ENCODE measurements at regions not wholly inside any gene's neighbourhood (a gene's known extent, or its start where the extent isn't known, plus 50 kb on each side); places are given as distances from the start of the nearest gene placed in this dataset.

DNA sequence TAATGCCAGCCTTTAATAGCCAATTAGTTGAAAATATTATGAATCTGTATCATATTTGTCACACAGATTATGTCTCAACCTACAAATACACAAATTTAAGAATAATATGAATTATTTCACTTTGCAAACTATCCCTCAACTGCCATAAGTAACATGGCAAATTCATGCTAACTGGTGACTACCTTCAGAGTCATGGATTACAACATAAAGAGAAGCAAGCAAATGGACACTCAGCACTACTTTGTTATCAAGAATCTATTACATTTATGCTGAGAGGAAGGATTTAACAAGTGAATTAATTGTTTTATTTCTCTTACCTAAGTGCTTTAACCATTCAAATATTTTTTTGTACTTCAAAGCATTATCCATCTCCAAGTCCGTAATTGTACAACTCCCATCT lies 103.1 kb upstream of the BCL6 start:
- ATAC-seq = no peak
- Histone ChIP-seq H3K36me3 (ENCODE audit: control insufficient read depth in 1 of 2, insufficient read depth in 2 of 2, low read length in 2 of 2) (no peaks in the 10 kb centered on the region), H3K9me2 (ENCODE audit: insufficient read depth) (no peaks in the 10 kb centered on the region), H3K4me3 (replicated peaks in 1 of 2; ENCODE audit: low read depth in 1 of 2, low read length in 2 of 2) (no peak overlapping the region), H2AFZ (ENCODE audit: low read depth, low read length, poor library complexity, severe bottlenecking) (no peak overlapping the region), H3K9me3 (ENCODE audit: control insufficient read depth in 1 of 2, insufficient read depth in 1 of 2, low read depth in 1 of 2, low read length in 2 of 2) (no peaks in the 10 kb centered on the region), H4K20me1 (ENCODE audit: insufficient read depth) (no peaks in the 10 kb centered on the region), H3K27ac (ENCODE audit: low read depth, low read length) (no peak overlapping the region), H3K79me2 (ENCODE audit: insufficient read depth, low read length) (no peaks in the 10 kb centered on the region), H3K4me1 (ENCODE audit: control insufficient read depth in 1 of 2, insufficient read depth in 2 of 2, low read length in 2 of 2) (no peaks in the 10 kb centered on the region), H3K4me2 (ENCODE audit: low read length) (no peak overlapping the region), H3K27me3 (ENCODE audit: insufficient read depth, low read length) (no peaks in the 10 kb centered on the region), H3K9ac (ENCODE audit: low read length) (no peak overlapping the region)
- BruUV-seq (replicated peaks) = no TSS peak
- RAD21 ChIA-PET (ENCODE audit: low non-redundant PET in 1 of 2, low total read pairs in 2 of 2, uncharacterized antibody in 2 of 2, unreplicated experiment in 2 of 2) = no interaction called here
- CTCF ChIA-PET = no interaction called here
- TF ChIP-seq ZFX (IDR thresholded peaks at IDR 0.05) (no peak), CBX3 (IDR thresholded peaks at IDR 0.05; ENCODE audit: low read depth) (no peak), EZH2 (IDR thresholded peaks at IDR 0.05) (no peak), YY1 (IDR thresholded peaks at IDR 0.05; ENCODE audit: extremely low read depth, insufficient replicate concordance, low read depth, low read length) (no peak), POLR2A (IDR thresholded peaks at IDR 0.05; ENCODE audit: borderline replicate concordance, extremely low read depth, insufficient read depth, insufficient read length) (no peak)
- TF ChIP-seq, protein P1, sequence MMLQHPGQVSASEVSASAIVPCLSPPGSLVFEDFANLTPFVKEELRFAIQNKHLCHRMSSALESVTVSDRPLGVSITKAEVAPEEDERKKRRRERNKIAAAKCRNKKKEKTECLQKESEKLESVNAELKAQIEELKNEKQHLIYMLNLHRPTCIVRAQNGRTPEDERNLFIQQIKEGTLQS (IDR thresholded peaks at IDR 0.05) = no peak
- TF ChIP-seq, protein P2, sequence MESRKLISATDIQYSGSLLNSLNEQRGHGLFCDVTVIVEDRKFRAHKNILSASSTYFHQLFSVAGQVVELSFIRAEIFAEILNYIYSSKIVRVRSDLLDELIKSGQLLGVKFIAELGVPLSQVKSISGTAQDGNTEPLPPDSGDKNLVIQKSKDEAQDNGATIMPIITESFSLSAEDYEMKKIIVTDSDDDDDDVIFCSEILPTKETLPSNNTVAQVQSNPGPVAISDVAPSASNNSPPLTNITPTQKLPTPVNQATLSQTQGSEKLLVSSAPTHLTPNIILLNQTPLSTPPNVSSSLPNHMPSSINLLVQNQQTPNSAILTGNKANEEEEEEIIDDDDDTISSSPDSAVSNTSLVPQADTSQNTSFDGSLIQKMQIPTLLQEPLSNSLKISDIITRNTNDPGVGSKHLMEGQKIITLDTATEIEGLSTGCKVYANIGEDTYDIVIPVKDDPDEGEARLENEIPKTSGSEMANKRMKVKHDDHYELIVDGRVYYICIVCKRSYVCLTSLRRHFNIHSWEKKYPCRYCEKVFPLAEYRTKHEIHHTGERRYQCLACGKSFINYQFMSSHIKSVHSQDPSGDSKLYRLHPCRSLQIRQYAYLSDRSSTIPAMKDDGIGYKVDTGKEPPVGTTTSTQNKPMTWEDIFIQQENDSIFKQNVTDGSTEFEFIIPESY (IDR thresholded peaks at IDR 0.05; ENCODE audit: extremely low read depth, insufficient replicate concordance, low read length) = no peak
- POLR2A ChIA-PET = no interaction called here
- intact Hi-C loops (cut with micrococcal nuclease) = no loop called here
- no peak for DNase-seq (ENCODE audit: low read depth, low spot score)

DNA sequence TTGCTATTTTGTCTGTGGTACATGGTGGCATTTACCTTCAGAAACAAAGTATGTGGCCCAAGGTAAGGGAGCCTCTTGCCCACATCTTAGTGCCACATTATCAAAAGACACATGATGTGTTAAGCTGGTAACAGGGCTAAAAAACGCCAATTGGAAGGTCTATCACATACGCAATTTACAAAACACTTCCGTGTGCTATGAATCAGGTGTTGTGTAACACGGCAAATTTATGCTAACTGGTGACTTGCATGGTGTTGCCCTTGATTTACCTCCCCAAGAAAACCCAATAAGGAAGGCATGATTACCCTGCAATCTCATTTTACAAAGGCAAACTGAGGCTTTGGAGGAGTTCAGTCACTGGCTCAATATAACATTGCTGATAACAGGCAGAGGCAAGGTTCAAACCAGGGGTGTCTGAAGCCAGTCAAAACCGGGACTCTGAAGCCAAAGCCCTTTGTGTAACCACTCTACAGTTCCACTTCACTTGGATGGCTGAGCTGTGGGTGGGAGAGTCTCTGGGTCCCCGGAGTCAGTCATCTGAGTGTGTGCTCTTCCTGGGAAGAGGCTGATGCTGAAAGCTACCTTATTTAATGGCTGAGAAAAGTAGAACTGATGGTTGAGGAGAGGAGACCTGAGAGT lies 103.9 kb upstream of the BCL6 start:
- Histone ChIP-seq H3K27me3 (ENCODE audit: insufficient read depth, low read length) (no peaks in the 10 kb centered on the region), H3K9me2 (ENCODE audit: insufficient read depth) (no peaks in the 10 kb centered on the region), H2AFZ (ENCODE audit: low read depth, low read length, poor library complexity, severe bottlenecking) (no peak overlapping the region), H3K9me3 (ENCODE audit: control insufficient read depth in 1 of 2, insufficient read depth in 1 of 2, low read depth in 1 of 2, low read length in 2 of 2) (no peaks in the 10 kb centered on the region), H3K4me2 (ENCODE audit: low read length) (no peak overlapping the region), H3K4me1 (ENCODE audit: control insufficient read depth in 1 of 2, insufficient read depth in 2 of 2, low read length in 2 of 2) (no peaks in the 10 kb centered on the region), H3K4me3 (replicated peaks in 1 of 2; ENCODE audit: low read depth in 1 of 2, low read length in 2 of 2) (no peak overlapping the region), H3K36me3 (ENCODE audit: control insufficient read depth in 1 of 2, insufficient read depth in 2 of 2, low read length in 2 of 2) (no peaks in the 10 kb centered on the region), H3K9ac (ENCODE audit: low read length) (no peak overlapping the region), H4K20me1 (ENCODE audit: insufficient read depth) (no peaks in the 10 kb centered on the region), H3K79me2 (ENCODE audit: insufficient read depth, low read length) (no peaks in the 10 kb centered on the region), H3K27ac (ENCODE audit: low read depth, low read length) (no peak overlapping the region)
- RAD21 ChIA-PET (ENCODE audit: low non-redundant PET in 1 of 2, low total read pairs in 2 of 2, uncharacterized antibody in 2 of 2, unreplicated experiment in 2 of 2) = no interaction called here
- no peak for ATAC-seq
- POLR2A ChIA-PET = no interaction called here
- CTCF ChIA-PET = no interaction called here
- no TSS peak for BruUV-seq (replicated peaks)
- intact Hi-C loops (cut with micrococcal nuclease) = no loop called here
- DNase-seq (ENCODE audit: low read depth, low spot score) = no peak
- TF ChIP-seq ZNF274 (IDR thresholded peaks at IDR 0.05; ENCODE audit: low read depth, low read length) = no peak
- no peak for TF ChIP-seq JUND (IDR thresholded peaks at IDR 0.05)
- TF ChIP-seq, protein P3, sequence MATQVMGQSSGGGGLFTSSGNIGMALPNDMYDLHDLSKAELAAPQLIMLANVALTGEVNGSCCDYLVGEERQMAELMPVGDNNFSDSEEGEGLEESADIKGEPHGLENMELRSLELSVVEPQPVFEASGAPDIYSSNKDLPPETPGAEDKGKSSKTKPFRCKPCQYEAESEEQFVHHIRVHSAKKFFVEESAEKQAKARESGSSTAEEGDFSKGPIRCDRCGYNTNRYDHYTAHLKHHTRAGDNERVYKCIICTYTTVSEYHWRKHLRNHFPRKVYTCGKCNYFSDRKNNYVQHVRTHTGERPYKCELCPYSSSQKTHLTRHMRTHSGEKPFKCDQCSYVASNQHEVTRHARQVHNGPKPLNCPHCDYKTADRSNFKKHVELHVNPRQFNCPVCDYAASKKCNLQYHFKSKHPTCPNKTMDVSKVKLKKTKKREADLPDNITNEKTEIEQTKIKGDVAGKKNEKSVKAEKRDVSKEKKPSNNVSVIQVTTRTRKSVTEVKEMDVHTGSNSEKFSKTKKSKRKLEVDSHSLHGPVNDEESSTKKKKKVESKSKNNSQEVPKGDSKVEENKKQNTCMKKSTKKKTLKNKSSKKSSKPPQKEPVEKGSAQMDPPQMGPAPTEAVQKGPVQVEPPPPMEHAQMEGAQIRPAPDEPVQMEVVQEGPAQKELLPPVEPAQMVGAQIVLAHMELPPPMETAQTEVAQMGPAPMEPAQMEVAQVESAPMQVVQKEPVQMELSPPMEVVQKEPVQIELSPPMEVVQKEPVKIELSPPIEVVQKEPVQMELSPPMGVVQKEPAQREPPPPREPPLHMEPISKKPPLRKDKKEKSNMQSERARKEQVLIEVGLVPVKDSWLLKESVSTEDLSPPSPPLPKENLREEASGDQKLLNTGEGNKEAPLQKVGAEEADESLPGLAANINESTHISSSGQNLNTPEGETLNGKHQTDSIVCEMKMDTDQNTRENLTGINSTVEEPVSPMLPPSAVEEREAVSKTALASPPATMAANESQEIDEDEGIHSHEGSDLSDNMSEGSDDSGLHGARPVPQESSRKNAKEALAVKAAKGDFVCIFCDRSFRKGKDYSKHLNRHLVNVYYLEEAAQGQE (IDR thresholded peaks at IDR 0.05; ENCODE audit: low read depth) = no peak
- TF ChIP-seq, protein P1 (IDR thresholded peaks at IDR 0.05) = no peak
- no peak for TF ChIP-seq EZH2phosphoT487 (IDR thresholded peaks at IDR 0.05; ENCODE audit: borderline replicate concordance)
- no peak for TF ChIP-seq EGR1 (IDR thresholded peaks at IDR 0.05; ENCODE audit: low read depth)
- no peak for TF ChIP-seq TCF7L2 (IDR thresholded peaks at IDR 0.05; ENCODE audit: borderline replicate concordance, extremely low read depth, insufficient read depth, insufficient read length)
- TF ChIP-seq CEBPB (IDR thresholded peaks at IDR 0.05; ENCODE audit: low read depth) = no peak
- no peak for TF ChIP-seq RAD21 (IDR thresholded peaks at IDR 0.05; ENCODE audit: low read depth)

All from HCT116 (cell line).